ENCODE measurements at regions not wholly inside any gene's neighbourhood (a gene's known extent, or its start where the extent isn't known, plus 50 kb on each side); places are given as distances from the start of the nearest gene placed in this dataset.

GRCh38 chr3:194800002-194800401, 114.3 kb downstream of the FAM43A start:
- FAIRE-seq = no peak
- no peak for ATAC-seq
- no peak for DNase-seq
- TF ChIP-seq CTCF (IDR thresholded peaks at IDR 0.05) = no peak
- no peak overlapping the region for H3K27ac ChIP-seq
- H3K4me1 ChIP-seq = no peaks in the 10 kb centered on the region
- no peaks in the 10 kb centered on the region for H3K27me3 ChIP-seq
- intact Hi-C loops (cut with DNase I) = no loop called here
- H3K9me3 ChIP-seq = no peaks in the 10 kb centered on the region
- WGBS, 2 donors = 77 to 79% methylated on average over 10 of the region's 10 CpGs
- no peaks in the 10 kb centered on the region for H3K36me3 ChIP-seq
- no peak overlapping the region for H3K4me3 ChIP-seq

GRCh38 chr3:194801461-194802432, 116.1 kb downstream of the FAM43A start:
- intact Hi-C loops (cut with DNase I) = no loop called here
- ATAC-seq = no peak
- 58 to 72% methylated on average over 23 of the region's 23 CpGs for WGBS, 2 donors

GRCh38 chr3:194804796-194805195, 119.1 kb downstream of the FAM43A start:
- intact Hi-C loops (cut with DNase I) = no loop called here
- H3K4me1 ChIP-seq = no peaks in the 10 kb centered on the region
- 94 to 100% methylated on average over 2 of the region's 2 CpGs for WGBS, 2 donors
- no peaks in the 10 kb centered on the region for H3K36me3 ChIP-seq
- no peak overlapping the region for H3K27ac ChIP-seq
- no peak for FAIRE-seq
- no peaks in the 10 kb centered on the region for H3K27me3 ChIP-seq
- H3K4me3 ChIP-seq = no peak overlapping the region
- H3K9me3 ChIP-seq = no peaks in the 10 kb centered on the region
- no peak for ATAC-seq
- DNase-seq = no peak
- no peak for TF ChIP-seq CTCF (IDR thresholded peaks at IDR 0.05)

More at GRCh38 chr3:194801461-194802432, 116.1 kb downstream of the FAM43A start:
- DNase-seq (no peak), FAIRE-seq (no peak)
- TF ChIP-seq CTCF (IDR thresholded peaks at IDR 0.05) = no peak
- Histone ChIP-seq H3K4me1 (no peaks in the 10 kb centered on the region), H3K4me3 (no peak overlapping the region), H3K27me3 (no peaks in the 10 kb centered on the region), H3K36me3 (no peaks in the 10 kb centered on the region), H3K9me3 (no peaks in the 10 kb centered on the region), H3K27ac (no peak overlapping the region)

- H3K36me3 ChIP-seq = no peaks in the 10 kb centered on the region
- DNase-seq (no peak), FAIRE-seq (no peak), ATAC-seq (no peak)
- intact Hi-C loops (cut with DNase I) = no loop called here
- H3K27ac ChIP-seq = no peak overlapping the region
- no peaks in the 10 kb centered on the region for H3K9me3 ChIP-seq
- no peak overlapping the region for H3K4me3 ChIP-seq
- H3K4me1 ChIP-seq = no peaks in the 10 kb centered on the region
- H3K27me3 ChIP-seq = no peaks in the 10 kb centered on the region
- TF ChIP-seq CTCF (IDR thresholded peaks at IDR 0.05) = no peak
- WGBS, 2 donors = 69 to 84% methylated on average over 4 of the region's 4 CpGs
Observed at GRCh38 chr3:194805546-194805945, 119.9 kb downstream of the FAM43A start.
